Astrocyte (in vitro differentiated cells and primary cell): ENCODE measurements at regions not wholly inside any gene's neighbourhood (a gene's known extent, or its start where the extent isn't known, plus 50 kb on each side); places are given as distances from the start of the nearest gene placed in this dataset.

Experiments
- EZH2 ChIP-seq: IDR thresholded peaks from 2 replicates; pipeline ENCODE4 v1.6.1; 2012; ENCODE audit warnings: mild to moderate bottlenecking, low read length, inconsistent platforms; ENCODE audit not compliant: insufficient read depth
- TF ChIP-seq, protein P1 (sequence below): IDR thresholded peaks from 2 replicates; pipeline ENCODE4 v1.5.1; 2011; ENCODE audit warnings: low read depth, mild to moderate bottlenecking, inconsistent platforms, low read length, moderate library complexity; ENCODE audit not compliant: insufficient read depth

DNA sequence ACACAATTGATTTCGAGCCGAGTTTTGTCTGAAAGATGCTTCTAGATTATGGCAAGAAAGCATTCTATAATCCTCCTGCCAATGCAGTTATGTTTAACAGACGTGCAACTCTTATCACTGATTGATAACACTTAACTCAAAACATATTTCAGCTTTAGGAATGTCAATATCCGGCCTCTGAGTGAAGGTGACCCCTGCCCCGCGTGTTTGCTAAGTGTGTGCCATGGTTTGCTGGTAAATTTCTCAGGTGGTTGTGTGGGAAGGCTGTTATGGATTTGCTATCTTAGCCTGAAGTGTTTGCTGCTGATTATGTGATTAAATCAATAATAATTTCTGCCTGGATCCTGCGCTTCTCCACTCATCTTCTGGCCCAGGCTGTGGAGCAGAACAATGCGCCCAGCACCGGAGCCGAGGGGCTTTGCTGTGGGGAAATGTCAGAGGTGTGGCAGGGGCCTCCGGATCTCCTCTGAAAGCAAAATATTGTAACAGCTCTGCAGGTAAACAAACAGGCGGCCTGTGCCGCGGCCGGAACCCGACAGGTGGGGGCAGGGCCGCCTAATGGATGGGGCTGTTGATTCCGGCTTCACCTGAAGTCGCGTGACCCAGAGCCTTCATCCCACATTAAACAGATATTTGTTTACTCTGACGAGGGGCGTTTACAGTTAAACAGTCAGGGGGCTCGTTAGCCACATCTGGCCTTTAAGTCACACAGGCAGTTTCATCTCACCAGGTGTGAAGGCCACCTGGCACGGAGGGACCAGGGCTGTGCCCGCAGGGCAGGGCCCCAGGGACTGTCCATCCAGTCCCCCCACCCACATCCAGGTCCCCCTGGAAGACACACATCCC, 210.7 kb upstream of the SALL3 start:
- TF ChIP-seq, protein P1, sequence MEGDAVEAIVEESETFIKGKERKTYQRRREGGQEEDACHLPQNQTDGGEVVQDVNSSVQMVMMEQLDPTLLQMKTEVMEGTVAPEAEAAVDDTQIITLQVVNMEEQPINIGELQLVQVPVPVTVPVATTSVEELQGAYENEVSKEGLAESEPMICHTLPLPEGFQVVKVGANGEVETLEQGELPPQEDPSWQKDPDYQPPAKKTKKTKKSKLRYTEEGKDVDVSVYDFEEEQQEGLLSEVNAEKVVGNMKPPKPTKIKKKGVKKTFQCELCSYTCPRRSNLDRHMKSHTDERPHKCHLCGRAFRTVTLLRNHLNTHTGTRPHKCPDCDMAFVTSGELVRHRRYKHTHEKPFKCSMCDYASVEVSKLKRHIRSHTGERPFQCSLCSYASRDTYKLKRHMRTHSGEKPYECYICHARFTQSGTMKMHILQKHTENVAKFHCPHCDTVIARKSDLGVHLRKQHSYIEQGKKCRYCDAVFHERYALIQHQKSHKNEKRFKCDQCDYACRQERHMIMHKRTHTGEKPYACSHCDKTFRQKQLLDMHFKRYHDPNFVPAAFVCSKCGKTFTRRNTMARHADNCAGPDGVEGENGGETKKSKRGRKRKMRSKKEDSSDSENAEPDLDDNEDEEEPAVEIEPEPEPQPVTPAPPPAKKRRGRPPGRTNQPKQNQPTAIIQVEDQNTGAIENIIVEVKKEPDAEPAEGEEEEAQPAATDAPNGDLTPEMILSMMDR: no peak
- TF ChIP-seq EZH2: no peak
